ENCODE measurements at regions not wholly inside any gene's neighbourhood (a gene's known extent, or its start where the extent isn't known, plus 50 kb on each side); places are given as distances from the start of the nearest gene placed in this dataset.

GRCh38 chr5:164809821-164810220 lies 1304.4 kb downstream of the MAT2B start:
- no peak for ATAC-seq
- Histone ChIP-seq H3K4me1 (no peaks in the 10 kb centered on the region), H3K36me3 (no peaks in the 10 kb centered on the region), H3K27ac (no peak overlapping the region), H3K27me3 (no peaks in the 10 kb centered on the region), H3K4me3 (no peak overlapping the region), H3K9me3 (no peaks in the 10 kb centered on the region)
- TF ChIP-seq CTCF (IDR thresholded peaks at IDR 0.05), result no peak
- intact Hi-C loops (cut with DNase I), result no loop called here
- DNase-seq, result no peak

GRCh38 chr5:164818445-164818844 lies 1313.0 kb downstream of the MAT2B start:
- DNase-seq (no peak), ATAC-seq (no peak)
- no peak for TF ChIP-seq CTCF (IDR thresholded peaks at IDR 0.05)
- Histone ChIP-seq H3K9me3 (no peaks in the 10 kb centered on the region), H3K27me3 (no peaks in the 10 kb centered on the region), H3K36me3 (no peaks in the 10 kb centered on the region), H3K4me1 (no peaks in the 10 kb centered on the region), H3K4me3 (no peak overlapping the region), H3K27ac (no peak overlapping the region)
- intact Hi-C loops (cut with DNase I), result no loop called here

- Histone ChIP-seq H3K4me3 (no peak overlapping the region), H3K36me3 (no peaks in the 10 kb centered on the region), H3K27me3 (no peaks in the 10 kb centered on the region), H3K27ac (no peak overlapping the region), H3K9me3 (no peaks in the 10 kb centered on the region), H3K4me1 (no peaks in the 10 kb centered on the region)
- ATAC-seq (no peak), DNase-seq (no peak)
- intact Hi-C loops (cut with DNase I), result no loop called here
- TF ChIP-seq CTCF (IDR thresholded peaks at IDR 0.05), result no peak
Measured at GRCh38 chr5:164824671-164825070, 1319.3 kb downstream of the MAT2B start.

GRCh38 chr5:164832516-164832915 lies 1327.1 kb downstream of the MAT2B start:
- no peak for TF ChIP-seq CTCF (IDR thresholded peaks at IDR 0.05)
- H3K36me3 ChIP-seq, result no peaks in the 10 kb centered on the region
- H3K4me3 ChIP-seq, result no peak overlapping the region
- no peaks in the 10 kb centered on the region for H3K9me3 ChIP-seq
- H3K4me1 ChIP-seq, result no peaks in the 10 kb centered on the region
- no peaks in the 10 kb centered on the region for H3K27me3 ChIP-seq
- H3K27ac ChIP-seq, result no peak overlapping the region
- intact Hi-C loops (cut with DNase I), result no loop called here
- ATAC-seq (no peak), DNase-seq (no peak)

- H3K27me3 ChIP-seq, result no peaks in the 10 kb centered on the region
Measured at GRCh38 chr5:164844348-164844747, 1338.9 kb downstream of the MAT2B start.

More at GRCh38 chr5:164844348-164844747, 1338.9 kb downstream of the MAT2B start:
- no peak overlapping the region for H3K4me3 ChIP-seq
- ATAC-seq (no peak), DNase-seq (no peak)
- H3K9me3 ChIP-seq, result no peaks in the 10 kb centered on the region
- no peaks in the 10 kb centered on the region for H3K4me1 ChIP-seq
- H3K36me3 ChIP-seq, result no peaks in the 10 kb centered on the region
- no peak for TF ChIP-seq CTCF (IDR thresholded peaks at IDR 0.05)
- intact Hi-C loops (cut with DNase I), result no loop called here
- H3K27ac ChIP-seq, result no peak overlapping the region

Measured in upper lobe of right lung (tissue), 1 donor.